ENCODE measurements at regions not wholly inside any gene's neighbourhood (a gene's known extent, or its start where the extent isn't known, plus 50 kb on each side); places are given as distances from the start of the nearest gene placed in this dataset.

DNA sequence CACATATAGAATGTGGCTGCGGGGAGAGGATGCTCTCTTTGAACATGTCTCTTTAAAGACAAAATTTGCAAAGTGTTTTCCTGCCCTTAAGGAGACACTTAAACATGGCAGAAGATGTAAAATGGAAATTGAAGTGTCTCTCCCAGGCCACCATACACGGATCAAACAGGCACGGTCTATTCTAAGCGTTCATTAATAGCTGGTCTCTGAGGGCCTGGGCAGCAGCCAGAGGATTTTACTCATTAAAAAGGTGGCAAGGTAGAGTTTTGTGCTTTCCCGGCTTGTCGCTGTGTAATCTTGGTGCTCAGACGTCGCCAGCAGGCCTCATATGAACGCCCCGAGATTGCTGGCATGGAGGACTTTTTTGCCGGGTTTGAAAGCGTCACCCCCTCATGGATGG, 205.5 kb downstream of the EMX2 start:
- DNase-seq (ENCODE audit: low read depth in 4 of 6, low spot score in 6 of 6) = no peak
- WGBS (ENCODE audit: insufficient coverage) = 69% methylated on average over 11 of the region's 12 CpGs
- H3K27ac ChIP-seq (ENCODE audit: low read depth, low read length) = no peak overlapping the region

DNA sequence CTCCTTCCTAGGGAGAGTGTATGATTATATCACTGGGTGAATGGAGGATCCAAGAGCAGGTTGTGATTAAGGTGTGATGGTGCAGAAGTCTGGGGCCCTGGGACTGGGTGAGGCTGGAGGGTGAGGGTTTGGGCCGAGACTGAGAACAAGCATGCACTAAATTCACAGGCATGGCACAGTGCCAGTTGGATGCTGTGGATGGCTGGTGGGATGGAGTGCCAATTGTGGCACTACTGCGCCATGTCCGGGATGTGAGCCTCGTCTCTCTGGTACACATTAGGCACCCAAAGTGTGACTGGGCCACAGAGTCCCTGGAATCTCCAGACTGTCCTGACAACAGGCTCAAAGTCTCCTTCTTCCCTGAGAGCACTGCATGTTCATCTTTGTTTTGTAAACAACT, 208.1 kb downstream of the EMX2 start:
- Histone ChIP-seq H3K27ac (ENCODE audit: low read depth, low read length) (no peak overlapping the region), H3K36me3 (ENCODE audit: control insufficient read depth, insufficient read depth, low read length) (no peaks in the 10 kb centered on the region), H3K4me3 (ENCODE audit: low read depth, low read length) (no peak overlapping the region), H3K4me1 (ENCODE audit: control insufficient read depth, insufficient read depth, low read length) (no peaks in the 10 kb centered on the region), H3K9me3 (ENCODE audit: control insufficient read depth, insufficient read depth, low read length) (no peaks in the 10 kb centered on the region), H3K27me3 (ENCODE audit: control insufficient read depth, insufficient read depth, low read length) (no peaks in the 10 kb centered on the region)
- 75% methylated on average over 4 of the region's 4 CpGs for WGBS (ENCODE audit: insufficient coverage)
- no peak for DNase-seq (ENCODE audit: low read depth in 4 of 6, low spot score in 6 of 6)

More for the DNA sequence above, 205.5 kb downstream of the EMX2 start:
- H3K9me3 ChIP-seq (ENCODE audit: control insufficient read depth, insufficient read depth, low read length) = no peaks in the 10 kb centered on the region
- H3K4me1 ChIP-seq (ENCODE audit: control insufficient read depth, insufficient read depth, low read length) = no peaks in the 10 kb centered on the region
- H3K36me3 ChIP-seq (ENCODE audit: control insufficient read depth, insufficient read depth, low read length) = no peaks in the 10 kb centered on the region
- no peaks in the 10 kb centered on the region for H3K27me3 ChIP-seq (ENCODE audit: control insufficient read depth, insufficient read depth, low read length)
- no peak overlapping the region for H3K4me3 ChIP-seq (ENCODE audit: low read depth, low read length)

DNA sequence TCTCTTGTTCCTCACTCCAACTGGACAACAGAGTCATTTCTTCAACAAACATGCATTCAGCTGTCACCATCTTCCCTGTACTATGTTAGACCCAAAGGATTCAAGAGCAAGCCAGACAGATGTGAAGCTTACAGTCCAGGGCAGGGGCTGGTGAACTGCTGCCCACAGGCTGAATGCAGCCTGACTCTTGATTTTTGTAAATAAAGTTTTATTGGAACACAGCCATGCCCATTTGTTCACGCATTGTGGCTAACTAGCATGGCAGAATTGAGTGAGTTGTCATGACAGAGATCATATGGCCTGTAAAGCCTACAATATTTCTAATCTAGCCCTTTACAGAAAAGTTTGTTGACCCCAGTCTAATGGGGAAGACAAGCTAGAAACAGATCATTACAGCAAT, 208.7 kb downstream of the EMX2 start:
- Histone ChIP-seq H3K4me3 (ENCODE audit: low read depth, low read length) (no peak overlapping the region), H3K9me3 (ENCODE audit: control insufficient read depth, insufficient read depth, low read length) (no peaks in the 10 kb centered on the region), H3K4me1 (ENCODE audit: control insufficient read depth, insufficient read depth, low read length) (no peaks in the 10 kb centered on the region), H3K36me3 (ENCODE audit: control insufficient read depth, insufficient read depth, low read length) (no peaks in the 10 kb centered on the region), H3K27ac (ENCODE audit: low read depth, low read length) (no peak overlapping the region), H3K27me3 (ENCODE audit: control insufficient read depth, insufficient read depth, low read length) (no peaks in the 10 kb centered on the region)
- 100% methylated on average over 1 of the region's 1 CpG for WGBS (ENCODE audit: insufficient coverage)
- DNase-seq (ENCODE audit: low read depth in 4 of 6, low spot score in 6 of 6) = no peak

DNA sequence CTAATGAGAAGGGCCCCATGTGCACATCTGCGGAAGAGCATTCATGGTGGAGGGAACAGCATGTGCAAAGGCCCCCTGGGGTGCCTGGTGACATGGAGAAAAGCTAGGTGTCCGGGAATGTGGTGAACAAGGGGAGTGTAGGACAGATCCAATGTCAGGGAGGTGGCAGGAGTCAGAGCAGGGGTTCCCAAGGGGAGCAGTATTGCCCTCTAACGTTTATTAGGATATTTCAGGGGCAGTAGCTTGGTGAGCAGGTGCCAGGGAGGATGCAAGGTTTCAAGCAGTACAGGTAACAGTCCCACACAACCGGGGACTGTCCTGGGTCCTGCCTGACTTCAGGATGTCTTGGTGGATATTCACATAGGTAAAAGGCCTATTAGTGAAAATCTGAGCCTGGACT, 209.6 kb downstream of the EMX2 start:
- H3K36me3 ChIP-seq (ENCODE audit: control insufficient read depth, insufficient read depth, low read length) = no peaks in the 10 kb centered on the region
- no peak overlapping the region for H3K27ac ChIP-seq (ENCODE audit: low read depth, low read length)
- no peaks in the 10 kb centered on the region for H3K27me3 ChIP-seq (ENCODE audit: control insufficient read depth, insufficient read depth, low read length)
- no peaks in the 10 kb centered on the region for H3K4me1 ChIP-seq (ENCODE audit: control insufficient read depth, insufficient read depth, low read length)
- WGBS (ENCODE audit: insufficient coverage) = 84% methylated on average over 4 of the region's 4 CpGs
- H3K4me3 ChIP-seq (ENCODE audit: low read depth, low read length) = no peak overlapping the region
- H3K9me3 ChIP-seq (ENCODE audit: control insufficient read depth, insufficient read depth, low read length) = no peaks in the 10 kb centered on the region
- no peak for DNase-seq (ENCODE audit: low read depth in 4 of 6, low spot score in 6 of 6)

DNA sequence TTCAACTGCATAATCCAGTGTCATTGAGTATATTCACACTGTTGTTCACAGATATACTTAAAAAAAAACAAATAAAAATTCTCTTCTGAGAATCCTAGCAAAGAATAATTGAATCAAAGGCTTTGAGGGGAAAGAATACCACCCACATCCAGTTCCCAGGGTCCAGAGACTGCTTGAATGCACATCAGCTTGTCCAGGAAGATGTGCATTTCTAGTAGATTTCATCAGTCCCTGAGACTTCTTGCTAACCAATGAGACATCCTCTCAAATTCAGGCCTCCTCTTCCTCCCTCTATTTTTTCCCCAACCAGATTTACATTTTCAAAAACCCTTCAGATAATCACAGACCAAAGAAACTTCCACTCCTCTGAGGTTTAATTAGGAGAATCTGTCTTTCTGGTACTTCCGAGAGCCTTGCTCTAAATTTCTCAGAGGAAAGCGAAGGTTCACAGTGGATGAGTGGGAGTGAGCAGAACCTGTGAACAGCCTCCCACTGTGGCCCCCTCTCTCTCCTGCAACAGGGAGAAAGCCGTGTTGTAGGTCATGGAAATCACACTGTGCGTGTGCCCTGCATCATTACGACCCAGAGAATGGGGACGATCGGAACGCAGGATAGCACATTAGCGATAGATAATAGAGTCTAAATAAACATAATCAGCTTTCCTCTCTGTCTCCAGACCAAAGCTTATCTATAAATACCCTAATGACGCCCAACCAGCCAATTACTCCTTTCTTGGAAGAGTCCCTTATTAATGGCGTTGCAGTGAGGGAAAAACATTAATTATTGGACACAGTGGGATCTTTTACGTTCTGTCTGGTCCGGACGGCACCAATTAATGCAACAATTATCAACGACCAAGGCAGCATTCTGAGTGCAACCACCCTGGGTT, 212.5 kb downstream of the EMX2 start:
- 20% methylated on average over 1 of the region's 15 CpGs for WGBS (ENCODE audit: insufficient coverage)
- peak in 1 of 6 donors; percentile 19 for DNase-seq (ENCODE audit: low read depth in 4 of 6, low spot score in 6 of 6)
- Histone ChIP-seq H3K36me3 (ENCODE audit: control insufficient read depth, insufficient read depth, low read length) (no peaks in the 10 kb centered on the region), H3K4me3 (ENCODE audit: low read depth, low read length) (no peak overlapping the region), H3K4me1 (ENCODE audit: control insufficient read depth, insufficient read depth, low read length) (no peaks in the 10 kb centered on the region), H3K27me3 (ENCODE audit: control insufficient read depth, insufficient read depth, low read length) (no peaks in the 10 kb centered on the region), H3K9me3 (ENCODE audit: control insufficient read depth, insufficient read depth, low read length) (no peaks in the 10 kb centered on the region), H3K27ac (ENCODE audit: low read depth, low read length) (no peak overlapping the region)

DNA sequence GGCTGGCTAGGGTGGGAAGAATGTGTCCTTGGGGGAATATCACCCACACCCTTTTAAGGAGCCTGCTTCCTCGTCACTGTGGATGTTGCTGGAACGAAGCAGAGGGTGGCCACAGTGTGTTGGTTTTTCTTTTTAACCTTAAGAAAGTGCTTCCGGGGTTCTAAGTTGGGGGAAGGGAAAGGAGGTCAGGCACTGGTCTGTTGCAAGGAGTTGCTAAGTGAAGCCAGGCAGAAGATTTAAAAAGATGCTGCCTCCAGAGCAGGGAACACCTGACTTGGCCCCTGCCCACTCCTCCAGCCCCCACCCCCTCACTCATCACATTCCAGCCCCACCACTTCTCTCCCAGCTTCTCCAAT, 213.1 kb downstream of the EMX2 start:
- DNase-seq (ENCODE audit: low read depth in 4 of 6, low spot score in 6 of 6) = no peak
- Histone ChIP-seq H3K36me3 (ENCODE audit: control insufficient read depth, insufficient read depth, low read length) (no peaks in the 10 kb centered on the region), H3K27me3 (ENCODE audit: control insufficient read depth, insufficient read depth, low read length) (no peaks in the 10 kb centered on the region), H3K4me3 (ENCODE audit: low read depth, low read length) (no peak overlapping the region), H3K9me3 (ENCODE audit: control insufficient read depth, insufficient read depth, low read length) (no peaks in the 10 kb centered on the region), H3K27ac (ENCODE audit: low read depth, low read length) (no peak overlapping the region), H3K4me1 (ENCODE audit: control insufficient read depth, insufficient read depth, low read length) (no peaks in the 10 kb centered on the region)
- WGBS (ENCODE audit: insufficient coverage) = 56% methylated on average over 2 of the region's 3 CpGs

DNA sequence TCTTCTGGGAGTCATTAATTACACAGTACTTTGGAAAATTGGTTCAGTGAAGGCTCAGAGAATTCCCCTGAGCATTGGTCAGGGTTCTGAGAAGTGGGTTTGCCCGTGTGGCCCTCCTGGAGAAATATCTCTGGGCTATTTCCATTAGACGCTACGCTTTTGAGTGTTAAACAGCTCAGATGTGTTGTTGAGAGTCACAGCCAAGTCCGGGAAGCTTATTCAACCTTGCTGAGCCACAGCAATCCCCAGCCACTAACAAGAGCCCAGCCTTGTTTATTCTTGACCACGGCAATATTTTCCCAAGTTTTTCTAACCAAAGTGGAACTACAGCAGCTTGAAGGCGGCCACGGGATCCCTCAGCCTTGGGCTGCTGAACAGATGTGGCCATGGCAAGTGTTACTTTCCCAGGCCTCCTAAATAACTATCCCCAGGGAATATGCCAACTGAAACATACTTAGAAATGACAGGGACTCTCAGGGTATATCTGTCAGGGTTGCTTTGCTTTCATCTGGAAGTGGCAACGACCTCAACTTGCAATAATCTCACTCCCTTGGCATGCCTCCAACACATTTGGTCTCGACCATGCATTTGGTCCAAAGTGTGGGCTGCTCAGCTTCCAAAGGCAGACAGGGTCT, 214.7 kb downstream of the EMX2 start:
- no peaks in the 10 kb centered on the region for H3K27me3 ChIP-seq (ENCODE audit: control insufficient read depth, insufficient read depth, low read length)
- WGBS (ENCODE audit: insufficient coverage) = 67% methylated on average over 4 of the region's 9 CpGs

DNA sequence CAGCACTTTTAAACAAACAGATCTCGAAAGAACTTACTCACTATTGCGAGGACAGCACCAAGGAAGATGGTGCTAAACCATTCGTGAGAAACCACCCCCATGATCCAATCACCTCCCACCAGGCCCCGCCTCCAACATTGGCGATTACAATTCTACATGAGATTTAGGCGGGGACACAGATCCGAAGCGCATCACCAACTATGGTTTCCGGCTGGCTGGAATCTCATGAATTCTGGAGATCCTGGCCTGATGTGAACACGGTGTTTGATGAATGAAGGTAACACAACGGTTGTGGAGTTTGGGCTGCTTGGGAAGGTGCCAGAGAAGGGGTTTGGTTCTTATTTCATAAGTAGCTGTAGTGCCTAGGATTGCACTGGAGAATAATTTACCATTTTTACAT, 216.7 kb downstream of the EMX2 start:
- H3K9me3 ChIP-seq (ENCODE audit: control insufficient read depth, insufficient read depth, low read length) = no peaks in the 10 kb centered on the region
- DNase-seq (ENCODE audit: low read depth in 4 of 6, low spot score in 6 of 6) = no peak
- 96% methylated on average over 8 of the region's 11 CpGs for WGBS (ENCODE audit: insufficient coverage)
- H3K27me3 ChIP-seq (ENCODE audit: control insufficient read depth, insufficient read depth, low read length) = no peaks in the 10 kb centered on the region
- H3K4me3 ChIP-seq (ENCODE audit: low read depth, low read length) = no peak overlapping the region
- no peaks in the 10 kb centered on the region for H3K36me3 ChIP-seq (ENCODE audit: control insufficient read depth, insufficient read depth, low read length)
- H3K4me1 ChIP-seq (ENCODE audit: control insufficient read depth, insufficient read depth, low read length) = no peaks in the 10 kb centered on the region
- no peak overlapping the region for H3K27ac ChIP-seq (ENCODE audit: low read depth, low read length)

More for the DNA sequence above, 214.7 kb downstream of the EMX2 start:
- H3K27ac ChIP-seq (ENCODE audit: low read depth, low read length) = no peak overlapping the region
- H3K36me3 ChIP-seq (ENCODE audit: control insufficient read depth, insufficient read depth, low read length) = no peaks in the 10 kb centered on the region
- DNase-seq (ENCODE audit: low read depth in 4 of 6, low spot score in 6 of 6) = no peak
- no peaks in the 10 kb centered on the region for H3K4me1 ChIP-seq (ENCODE audit: control insufficient read depth, insufficient read depth, low read length)
- H3K9me3 ChIP-seq (ENCODE audit: control insufficient read depth, insufficient read depth, low read length) = no peaks in the 10 kb centered on the region
- H3K4me3 ChIP-seq (ENCODE audit: low read depth, low read length) = no peak overlapping the region

DNA sequence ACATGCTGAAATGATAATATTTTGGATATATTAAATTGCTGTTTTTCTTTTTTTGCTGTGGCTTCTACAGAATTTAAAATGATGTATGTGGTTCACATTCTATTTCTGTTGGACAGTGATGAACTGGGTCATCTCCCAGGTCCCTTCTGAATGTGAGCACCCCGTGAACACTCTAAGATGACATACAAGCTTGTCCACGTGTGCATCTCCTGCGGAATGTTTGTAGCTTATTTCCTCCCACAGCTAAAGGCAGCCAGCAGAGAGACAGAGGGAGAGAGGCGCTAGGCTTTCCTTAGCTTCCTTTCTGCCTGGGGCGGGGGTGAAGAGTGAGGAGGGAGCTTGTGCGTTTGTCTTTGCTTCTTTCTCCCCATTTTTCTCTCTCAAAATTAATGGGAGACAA, 219.1 kb downstream of the EMX2 start:
- Histone ChIP-seq H3K9me3 (ENCODE audit: control insufficient read depth, insufficient read depth, low read length) (no peaks in the 10 kb centered on the region), H3K27me3 (ENCODE audit: control insufficient read depth, insufficient read depth, low read length) (no peaks in the 10 kb centered on the region), H3K4me1 (ENCODE audit: control insufficient read depth, insufficient read depth, low read length) (no peaks in the 10 kb centered on the region), H3K4me3 (ENCODE audit: low read depth, low read length) (no peak overlapping the region), H3K27ac (ENCODE audit: low read depth, low read length) (no peak overlapping the region), H3K36me3 (ENCODE audit: control insufficient read depth, insufficient read depth, low read length) (no peaks in the 10 kb centered on the region)
- DNase-seq (ENCODE audit: low read depth in 4 of 6, low spot score in 6 of 6) = no peak
- WGBS (ENCODE audit: insufficient coverage) = no CpG with 5 or more reads among the region's 6 CpGs

Measured in spinal cord (tissue), 9 donors.